Activated CD8-positive, alpha-beta T cell treated with anti-CD3 and anti-CD28 coated beads for 36 hours (primary cell): ENCODE measurements at regions not wholly inside any gene's neighbourhood (a gene's known extent, or its start where the extent isn't known, plus 50 kb on each side); places are given as distances from the start of the nearest gene placed in this dataset.
"Not testable (repeated sequence)": the region's sequence is repeated elsewhere in the genome, so short reads cannot be mapped to it uniquely, and the experiment has no call there.

ENCODE experiments used
- ATAC-seq: fragments of 200-7000 bp; cut with Tn5 transposase; one replicate; pipeline ENCODE4 v1.10.0; 2021; ENCODE audit warnings: mild to moderate bottlenecking, moderate library complexity
- CTCF ChIA-PET: fragments of 350-600 bp; sonication (Branson Sonifier 250); formaldehyde crosslinking; loops from one replicate; lab custom pipeline; 2021; ENCODE audit warnings: antibody characterized with exemption; lab: Charles Lee
- POLR2A ChIA-PET: fragments of 350-600 bp; sonication (Branson Sonifier 250); formaldehyde crosslinking; loops from one replicate; lab custom pipeline; 2021; ENCODE audit warnings: antibody characterized with exemption; lab: Charles Lee
- DNase-seq: peaks from one replicate; pipeline ENCODE4 v3.0.0-alpha.2; 2020
- H3K27ac Mint-ChIP-seq: one replicate; pipeline ENCODE4 v1.8.0; 2021; ENCODE audit warnings: mild to moderate bottlenecking, mixed read lengths
- H3K27me3 Mint-ChIP-seq: one replicate; pipeline ENCODE4 v1.8.0; 2021; ENCODE audit warnings: mixed read lengths
- H3K36me3 Mint-ChIP-seq: one replicate; pipeline ENCODE4 v1.8.0; 2021; ENCODE audit warnings: low read depth, mixed read lengths
- H3K4me1 Mint-ChIP-seq: one replicate; pipeline ENCODE4 v1.8.0; 2021; ENCODE audit warnings: low read depth, mixed read lengths
- H3K4me3 Mint-ChIP-seq: one replicate; pipeline ENCODE4 v1.8.0; 2021; ENCODE audit warnings: mild to moderate bottlenecking, moderate library complexity, mixed read lengths
- H3K9me3 Mint-ChIP-seq: one replicate; pipeline ENCODE4 v1.8.0; 2021; ENCODE audit warnings: mixed read lengths
- CTCF ChIP-seq: fragments of 200-600 bp; IDR thresholded peaks from one replicate; pipeline ENCODE4 v1.8.0; 2022; ENCODE audit warnings: antibody characterized with exemption, mild to moderate bottlenecking
- intact Hi-C: fragments of 100-400 bp; cut with micrococcal nuclease; formaldehyde crosslinking; loops from one replicate; pipeline ENCODE4 v1.10.0; 2022

GRCh38 chr1:188729039-188729438 is 1748.6 kb downstream of the BRINP3 start:
- ATAC-seq (no peak), DNase-seq (no peak)
- POLR2A ChIA-PET = no interaction called here
- Mint-ChIP-seq H3K9me3 (peaks cover 8% of the 10 kb centered on the region), H3K4me3 (no peak overlapping the region), H3K4me1 (no peaks in the 10 kb centered on the region), H3K27ac (no peak overlapping the region), H3K27me3 (no peaks in the 10 kb centered on the region), H3K36me3 (no peaks in the 10 kb centered on the region)
- intact Hi-C loops = no loop called here
- TF ChIP-seq CTCF = no peak
- CTCF ChIA-PET = no interaction called here

GRCh38 chr1:188735567-188735966 is 1742.1 kb downstream of the BRINP3 start:
- Mint-ChIP-seq H3K27me3 (no peaks in the 10 kb centered on the region), H3K27ac (no peak overlapping the region), H3K36me3 (no peaks in the 10 kb centered on the region), H3K4me1 (no peaks in the 10 kb centered on the region), H3K4me3 (no peak overlapping the region), H3K9me3 (peaks cover 11% of the 10 kb centered on the region)
- DNase-seq = no peak
- ChIA-PET POLR2A (no interaction called here), CTCF (interaction anchor here (0.6 kb wide), 1 partner anchor 934 kb away, joined by 3 read pairs; no protein-coding TSS in a partner anchor)
- no peak for ATAC-seq
- intact Hi-C loops = no loop called here
- TF ChIP-seq CTCF = no peak

GRCh38 chr1:188749275-188749674 is 1728.4 kb downstream of the BRINP3 start:
- H3K9me3 Mint-ChIP-seq = peaks cover 11% of the 10 kb centered on the region
- ATAC-seq = not testable (repeated sequence)

GRCh38 chr1:188752027-188752426 is 1725.6 kb downstream of the BRINP3 start:
- H3K36me3 Mint-ChIP-seq, CTCF ChIA-PET, H3K27me3 Mint-ChIP-seq, ATAC-seq, H3K4me1 Mint-ChIP-seq, intact Hi-C loops, DNase-seq, H3K4me3 Mint-ChIP-seq, POLR2A ChIA-PET, H3K27ac Mint-ChIP-seq: not testable (repeated sequence)
- H3K9me3 Mint-ChIP-seq = peaks cover 11% of the 10 kb centered on the region

More at GRCh38 chr1:188749275-188749674, 1728.4 kb downstream of the BRINP3 start:
- H3K27ac Mint-ChIP-seq, H3K36me3 Mint-ChIP-seq, POLR2A ChIA-PET, DNase-seq, H3K4me3 Mint-ChIP-seq, H3K4me1 Mint-ChIP-seq, H3K27me3 Mint-ChIP-seq, CTCF ChIA-PET, intact Hi-C loops: not testable (repeated sequence)

- H3K27me3 Mint-ChIP-seq, H3K27ac Mint-ChIP-seq, H3K36me3 Mint-ChIP-seq, CTCF ChIA-PET, POLR2A ChIA-PET, H3K4me1 Mint-ChIP-seq, intact Hi-C loops, H3K4me3 Mint-ChIP-seq, ATAC-seq, H3K9me3 Mint-ChIP-seq, DNase-seq: not testable (repeated sequence)
These were observed 1719.9 kb downstream of the BRINP3 start for GRCh38 chr1:188757747-188758146.

GRCh38 chr1:188761226-188761625 is 1716.4 kb downstream of the BRINP3 start:
- H3K4me1 Mint-ChIP-seq = no peaks in the 10 kb centered on the region
- no peak overlapping the region for H3K27ac Mint-ChIP-seq
- no peaks in the 10 kb centered on the region for H3K36me3 Mint-ChIP-seq
- ATAC-seq (no peak), DNase-seq (no peak)
- POLR2A ChIA-PET = no interaction called here
- TF ChIP-seq CTCF = no peak
- no peak overlapping the region for H3K4me3 Mint-ChIP-seq
- peaks cover 8% of the 10 kb centered on the region for H3K9me3 Mint-ChIP-seq
- CTCF ChIA-PET = no interaction called here
- H3K27me3 Mint-ChIP-seq = no peaks in the 10 kb centered on the region
- intact Hi-C loops = no loop called here
